ENCODE measurements at regions not wholly inside any gene's neighbourhood (a gene's known extent, or its start where the extent isn't known, plus 50 kb on each side); places are given as distances from the start of the nearest gene placed in this dataset.

- TF ChIP-seq CTCF (IDR thresholded peaks at IDR 0.05) (no peak), POLR2A (IDR thresholded peaks at IDR 0.05) (no peak)
Observed at GRCh38 chr5:125551797-125552196, 805.4 kb upstream of the ZNF608 start.
